CD14-positive monocyte (primary cell): ENCODE measurements at regions not wholly inside any gene's neighbourhood (a gene's known extent, or its start where the extent isn't known, plus 50 kb on each side); places are given as distances from the start of the nearest gene placed in this dataset.

Experiments used
- DNase-seq, 3 donors: peaks; one replicate each; pipeline ENCODE4 v3.0.0-alpha.2; 2011 to 2022
- H2AFZ ChIP-seq: 2 replicates; pipeline ENCODE4 v1.6.0; 2012; ENCODE audit warnings: mild to moderate bottlenecking, low read depth, low read length, inconsistent platforms; ENCODE audit not compliant: insufficient read depth, poor library complexity, severe bottlenecking
- H3K27ac ChIP-seq, 2 donors: 1 replicate in 1 of 2; 2 replicates in 1 of 2; pipeline ENCODE4 v1.5.1; 2012 to 2013; ENCODE audit warnings: low read length in 2 of 2, control low read depth in 1 of 2, inconsistent platforms in 1 of 2, low read depth in 1 of 2, mild to moderate bottlenecking in 1 of 2
- H3K27me3 ChIP-seq, 2 donors: one replicate each; pipeline versions ENCODE4 v1.6.0 to v1.6.1; 2011 to 2013; ENCODE audit warnings: low read length in 2 of 2; ENCODE audit not compliant: control insufficient read depth in 2 of 2, insufficient read depth in 2 of 2
- H3K36me3 ChIP-seq, 2 donors: replicated peaks in 1 of 2; 1 replicate in 1 of 2; 2 replicates in 1 of 2; pipeline versions ENCODE4 v1.5.1 to v1.6.1; 2012 to 2013; ENCODE audit warnings: low read length in 2 of 2, control low read depth in 1 of 2, inconsistent platforms in 1 of 2, mild to moderate bottlenecking in 1 of 2; ENCODE audit not compliant: insufficient read depth in 2 of 2, control insufficient read depth in 1 of 2
- H3K4me1 ChIP-seq, 2 donors: 1 replicate in 1 of 2; 2 replicates in 1 of 2; pipeline versions ENCODE4 v1.5.1 to v1.6.1; 2012 to 2013; ENCODE audit warnings: low read length in 2 of 2, control low read depth in 1 of 2, inconsistent platforms in 1 of 2, mild to moderate bottlenecking in 1 of 2, moderate library complexity in 1 of 2; ENCODE audit not compliant: insufficient read depth in 2 of 2, control insufficient read depth in 1 of 2
- H3K4me2 ChIP-seq: replicated peaks from 2 replicates; pipeline ENCODE3; 2012; ENCODE audit warnings: low read length, moderate library complexity, mild to moderate bottlenecking; ENCODE audit not compliant: poor library complexity, severe bottlenecking; ENCODE audit errors: extremely low read depth
- H3K4me3 ChIP-seq, 3 experiments: fragments of 200-600 bp in 1 of 3; sonication (generic) in 1 of 3; replicated peaks in 1 of 3; 1 replicate in 2 of 3; 2 replicates in 1 of 3; pipeline ENCODE4 v1.5.1; 2011 to 2013; ENCODE audit warnings: low read length in 3 of 3, mild to moderate bottlenecking in 3 of 3, control low read depth in 2 of 3, low read depth in 2 of 3, inconsistent platforms in 1 of 3, moderate library complexity in 1 of 3
- H3K79me2 ChIP-seq: 2 replicates; pipeline ENCODE4 v1.6.0; 2012; ENCODE audit warnings: mild to moderate bottlenecking, control low read depth, inconsistent platforms, low read length, moderate library complexity; ENCODE audit not compliant: insufficient read depth
- H3K9ac ChIP-seq: 2 replicates; pipeline ENCODE4 v1.6.0; 2017; ENCODE audit warnings: low read length, mild to moderate bottlenecking; ENCODE audit not compliant: insufficient read depth, poor library complexity, severe bottlenecking
- H3K9me3 ChIP-seq, 2 donors: replicated peaks in 1 of 2; 1 replicate in 1 of 2; 2 replicates in 1 of 2; pipeline versions ENCODE4 v1.5.1 to v1.6.1; 2012 to 2013; ENCODE audit warnings: low read length in 2 of 2, control low read depth in 1 of 2; ENCODE audit not compliant: control insufficient read depth in 1 of 2, insufficient read depth in 1 of 2
- H4K20me1 ChIP-seq: 2 replicates; pipeline ENCODE4 v1.6.0; 2012; ENCODE audit warnings: mild to moderate bottlenecking, low read length, control low read depth, moderate library complexity; ENCODE audit not compliant: insufficient read depth
- H3K27ac Mint-ChIP-seq, 7 donors: one replicate each; pipeline ENCODE4 v1.8.0; 2020; ENCODE audit warnings: mild to moderate bottlenecking in 7 of 7, mixed read lengths in 7 of 7, moderate library complexity in 6 of 7, inconsistent platforms in 2 of 7
- H3K27me3 Mint-ChIP-seq, 3 donors: one replicate each; pipeline ENCODE4 v1.8.0; 2021 to 2022; ENCODE audit warnings: low read depth in 3 of 3, mild to moderate bottlenecking in 3 of 3, mixed read lengths in 3 of 3, moderate library complexity in 3 of 3, inconsistent platforms in 1 of 3
- H3K36me3 Mint-ChIP-seq, 2 donors: one replicate each; pipeline ENCODE4 v1.8.0; 2020; ENCODE audit warnings: mixed read lengths in 2 of 2, inconsistent platforms in 1 of 2, mild to moderate bottlenecking in 1 of 2
- H3K4me1 Mint-ChIP-seq: one replicate; pipeline ENCODE4 v1.8.0; 2020; ENCODE audit warnings: mild to moderate bottlenecking, mixed read lengths
- H3K4me3 Mint-ChIP-seq, 2 donors: one replicate each; pipeline ENCODE4 v1.8.0; 2020; ENCODE audit warnings: mild to moderate bottlenecking in 2 of 2, mixed read lengths in 2 of 2, moderate library complexity in 1 of 2
- H3K9me3 Mint-ChIP-seq, 7 donors: one replicate each; pipeline ENCODE4 v1.8.0; 2020 to 2022; ENCODE audit warnings: mixed read lengths in 7 of 7, mild to moderate bottlenecking in 6 of 7, moderate library complexity in 6 of 7, inconsistent platforms in 2 of 7
- CTCF ChIP-seq: fragments of 200-600 bp; IDR thresholded peaks from one replicate; pipeline ENCODE4 v1.8.0; 2022; ENCODE audit warnings: antibody characterized with exemption, mild to moderate bottlenecking
- WGBS: methylation state at CpG from one replicate; pipeline ENCODE4 v1.1.5; 2013; ENCODE audit warnings: missing lambda C conversion rate; ENCODE audit not compliant: insufficient coverage; 5-methylcytosine and 5-hydroxymethylcytosine counted together
- intact Hi-C, 2 donors: fragments of 100-400 bp; cut with micrococcal nuclease; formaldehyde crosslinking; loops; one replicate each; pipeline versions ENCODE4 v1.15.0 to v1.15.1; 2023

- TF ChIP-seq CTCF = no peak
Observed at GRCh38 chr3:80141557-80141956, 373.8 kb upstream of the ROBO1 start.

GRCh38 chr3:80116281-80116680 is 348.5 kb upstream of the ROBO1 start:
- Mint-ChIP-seq H3K4me3 (no peak overlapping the region), H3K27ac (no peak overlapping the region), H3K9me3 (peaks cover 0 to 4% (median 2%) of the 10 kb centered on the region in 7 donors), H3K4me1 (no peaks in the 10 kb centered on the region), H3K36me3 (no peaks in the 10 kb centered on the region), H3K27me3 (peaks cover 0 to 2% (median 0%) of the 10 kb centered on the region in 3 donors)
- Histone ChIP-seq H3K4me1 (no peaks in the 10 kb centered on the region), H3K36me3 (no peaks in the 10 kb centered on the region), H3K9ac (no peak overlapping the region), H3K79me2 (no peaks in the 10 kb centered on the region), H3K4me3 (no peak overlapping the region), H3K9me3 (peaks cover 0 to 4% of the 10 kb centered on the region in 2 donors), H4K20me1 (no peaks in the 10 kb centered on the region), H2AFZ (no peak overlapping the region), H3K27ac (no peak overlapping the region), H3K27me3 (no peaks in the 10 kb centered on the region), H3K4me2 (no peak overlapping the region)
- intact Hi-C loops = no loop called here
- TF ChIP-seq CTCF = no peak
- no peak for DNase-seq
- 75% methylated on average over 2 of the region's 3 CpGs for WGBS

More at GRCh38 chr3:80141557-80141956, 373.8 kb upstream of the ROBO1 start:
- Histone ChIP-seq H4K20me1 (no peaks in the 10 kb centered on the region), H2AFZ (no peak overlapping the region), H3K4me2 (no peak overlapping the region), H3K4me1 (no peaks in the 10 kb centered on the region), H3K27ac (no peak overlapping the region), H3K9ac (no peak overlapping the region), H3K36me3 (no peaks in the 10 kb centered on the region), H3K79me2 (no peaks in the 10 kb centered on the region), H3K4me3 (no peak overlapping the region), H3K9me3 (peaks cover 3 to 4% of the 10 kb centered on the region in 2 donors), H3K27me3 (no peaks in the 10 kb centered on the region)
- no peak overlapping the region for H3K27ac Mint-ChIP-seq
- H3K36me3 Mint-ChIP-seq = no peaks in the 10 kb centered on the region
- DNase-seq = no peak
- peaks cover 0 to 10% (median 5%) of the 10 kb centered on the region in 7 donors for H3K9me3 Mint-ChIP-seq
- H3K4me3 Mint-ChIP-seq = no peak overlapping the region
- H3K4me1 Mint-ChIP-seq = no peaks in the 10 kb centered on the region
- H3K27me3 Mint-ChIP-seq = peaks cover 0 to 2% (median 1%) of the 10 kb centered on the region in 3 donors
- intact Hi-C loops = no loop called here
- no CpG with 5 or more reads among the region's 2 CpGs for WGBS
